Uterus (tissue), 2 donors: ENCODE measurements at regions not wholly inside any gene's neighbourhood (a gene's known extent, or its start where the extent isn't known, plus 50 kb on each side); places are given as distances from the start of the nearest gene placed in this dataset.

Source experiments
- CTCF ChIP-seq, 4 experiments: fragments of 200-600 bp in 2 of 4; fragments of 450-650 bp in 2 of 4; sonication (generic) in 2 of 4; IDR thresholded peaks; one replicate each; pipeline ENCODE4 v1.5.1; 2016 to 2019; ENCODE audit warnings: antibody characterized with exemption in 4 of 4, mild to moderate bottlenecking in 2 of 4, moderate library complexity in 1 of 4
- POLR2A ChIP-seq, 2 donors: fragments of 450-650 bp; IDR thresholded peaks; one replicate each; pipeline ENCODE4 v1.6.1; 2016; ENCODE audit warnings: antibody characterized with exemption in 2 of 2, mild to moderate bottlenecking in 1 of 2, moderate library complexity in 1 of 2

- TF ChIP-seq POLR2A (IDR thresholded peaks at IDR 0.05) (no peak), CTCF (IDR thresholded peaks at IDR 0.05) (no peak)
These were observed 1060.7 kb downstream of the FAM181B start for GRCh38 chr11:81673001-81673400.
